HCT116 (cell line): ENCODE measurements at regions not wholly inside any gene's neighbourhood (a gene's known extent, or its start where the extent isn't known, plus 50 kb on each side); places are given as distances from the start of the nearest gene placed in this dataset.

Experiments
- ATAC-seq: fragments of 200-7000 bp; cut with Tn5 transposase; 2 replicates; pipeline ENCODE4 v1.9.1; 2020; ENCODE audit warnings: mild to moderate bottlenecking, moderate library complexity
- BruUV-seq: library from RNA; stranded (reverse); fragments of 400-500 nt; replicated peaks from 2 replicates; lab custom pipeline; 2021; lab: Mats Ljungman, UMichigan
- CTCF ChIA-PET: fragments of 300-600 bp; sonication (Branson Sonifier 250); formaldehyde crosslinking; loops from one replicate; lab custom pipeline; 2021; ENCODE audit warnings: antibody characterized with exemption; lab: Charles Lee
- POLR2A ChIA-PET: fragments of 300-600, 350-600 bp; sonication (Branson Sonifier 250); formaldehyde crosslinking; loops from one replicate; lab custom pipeline; 2021; ENCODE audit warnings: antibody characterized with exemption; lab: Charles Lee
- RAD21 ChIA-PET, 2 experiments: fragments of 300-600 bp; sonication (Branson Sonifier 250); formaldehyde crosslinking; loops; one replicate each; lab custom pipeline; 2023; ENCODE audit warnings: low total read pairs in 2 of 2; ENCODE audit not compliant: uncharacterized antibody in 2 of 2, unreplicated experiment in 2 of 2, low non-redundant PET in 1 of 2; lab: Charles Lee
- DNase-seq: peaks from one replicate; pipeline ENCODE4 v3.0.0-alpha.2; 2010; ENCODE audit warnings: low read depth, low spot score
- H2AFZ ChIP-seq: fragments of 200-600 bp; shearing (Covaris generic), sonication (generic); 2 replicates; pipeline ENCODE4 v1.6.1; 2017; ENCODE audit warnings: low read depth, mixed run types, mixed read lengths, antibody characterized with exemption, low read length; ENCODE audit not compliant: poor library complexity, severe bottlenecking
- H3K27ac ChIP-seq: 2 replicates; pipeline ENCODE4 v1.5.1; 2012; ENCODE audit warnings: low read depth, low read length
- H3K27me3 ChIP-seq: fragments of 200-600 bp; sonication (generic); 2 replicates; pipeline ENCODE4 v1.6.1; 2016; ENCODE audit warnings: mixed run types, low read length, mixed read lengths; ENCODE audit not compliant: insufficient read depth
- H3K36me3 ChIP-seq, 2 experiments: fragments of 200-500 bp in 1 of 2; fragments of 200-600 bp in 1 of 2; sonication (Bioruptor generic) in 1 of 2; sonication (generic) in 1 of 2; 2 replicates each; pipeline versions ENCODE4 v1.5.1 to v1.6.1; 2014 to 2016; ENCODE audit warnings: low read length in 2 of 2, inconsistent platforms in 1 of 2, mixed read lengths in 1 of 2, mixed run types in 1 of 2; ENCODE audit not compliant: insufficient read depth in 2 of 2, control insufficient read depth in 1 of 2
- H3K4me1 ChIP-seq, 2 experiments: fragments of 200-600 bp in 1 of 2; sonication (generic) in 1 of 2; 2 replicates each; pipeline versions ENCODE4 v1.5.1 to v1.6.1; 2012 to 2017; ENCODE audit warnings: low read length in 2 of 2, inconsistent platforms in 1 of 2, mild to moderate bottlenecking in 1 of 2, mixed read lengths in 1 of 2, mixed run types in 1 of 2, moderate library complexity in 1 of 2; ENCODE audit not compliant: insufficient read depth in 2 of 2, control insufficient read depth in 1 of 2
- H3K4me2 ChIP-seq: fragments of 200-600 bp; sonication (generic); 2 replicates; pipeline ENCODE4 v1.6.1; 2017; ENCODE audit warnings: mixed run types, low read length, mixed read lengths
- H3K4me3 ChIP-seq, 2 experiments: fragments of 200-600 bp in 1 of 2; sonication (generic) in 1 of 2; replicated peaks in 1 of 2; 2 replicates each; pipeline ENCODE4 v1.5.1; 2011 to 2016; ENCODE audit warnings: low read length in 2 of 2, control low read depth in 1 of 2, low read depth in 1 of 2, mild to moderate bottlenecking in 1 of 2, mixed read lengths in 1 of 2, mixed run types in 1 of 2
- H3K79me2 ChIP-seq: fragments of 200-600 bp; sonication (generic); 2 replicates; pipeline ENCODE4 v1.6.1; 2017; ENCODE audit warnings: mild to moderate bottlenecking, mixed run types, low read length, moderate library complexity, mixed read lengths; ENCODE audit not compliant: insufficient read depth
- H3K9ac ChIP-seq: fragments of 200-600 bp; sonication (generic); 2 replicates; pipeline ENCODE4 v1.6.1; 2016; ENCODE audit warnings: low read length, mixed read lengths
- H3K9me2 ChIP-seq: fragments of 200-600 bp; sonication (generic), shearing (Covaris generic); 2 replicates; pipeline ENCODE4 v1.6.1; 2017; ENCODE audit warnings: mixed run types, mild to moderate bottlenecking, moderate library complexity; ENCODE audit not compliant: insufficient read depth
- H3K9me3 ChIP-seq, 2 experiments: fragments of 200-500 bp in 1 of 2; fragments of 200-600 bp in 1 of 2; sonication (Bioruptor generic) in 1 of 2; sonication (generic) in 1 of 2; 2 replicates each; pipeline ENCODE4 v1.6.1; 2014 to 2017; ENCODE audit warnings: low read length in 2 of 2, mixed read lengths in 2 of 2, inconsistent platforms in 1 of 2, low read depth in 1 of 2, mild to moderate bottlenecking in 1 of 2, mixed run types in 1 of 2, moderate library complexity in 1 of 2; ENCODE audit not compliant: control insufficient read depth in 1 of 2, insufficient read depth in 1 of 2
- H4K20me1 ChIP-seq: fragments of 200-600 bp; sonication (generic), shearing (Covaris generic); 2 replicates; pipeline ENCODE4 v1.6.1; 2017; ENCODE audit warnings: mixed run types, mild to moderate bottlenecking, moderate library complexity; ENCODE audit not compliant: insufficient read depth
- CTCF ChIP-seq, 3 experiments: fragments of 200-600 bp in 1 of 3; sonication (generic) in 1 of 3; IDR thresholded peaks in 2 of 3; conservative IDR thresholded peaks in 1 of 3; 2 replicates each; pipeline ENCODE4 v1.5.1; 2012 to 2017; ENCODE audit warnings: low read depth in 2 of 3, low read length in 2 of 3, antibody characterized with exemption in 1 of 3, borderline replicate concordance in 1 of 3, control low read depth in 1 of 3, mild to moderate bottlenecking in 1 of 3, mixed read lengths in 1 of 3, mixed run types in 1 of 3, moderate library complexity in 1 of 3; ENCODE audit not compliant: insufficient read depth in 1 of 3
- JUND ChIP-seq: IDR thresholded peaks from 2 replicates; pipeline ENCODE4 v1.6.1; 2012
- SIN3A ChIP-seq: IDR thresholded peaks from 2 replicates; pipeline ENCODE4 v1.6.1; 2012; ENCODE audit warnings: low read depth
- TCF7L2 ChIP-seq: IDR thresholded peaks from 2 replicates; pipeline ENCODE4 v1.7.0; 2011; ENCODE audit warnings: borderline replicate concordance, inconsistent platforms; ENCODE audit not compliant: insufficient read depth, insufficient read length; ENCODE audit errors: extremely low read depth
- YY1 ChIP-seq: IDR thresholded peaks from 2 replicates; pipeline ENCODE4 v1.6.1; 2011; ENCODE audit warnings: low read length, low read depth, moderate library complexity, mild to moderate bottlenecking; ENCODE audit not compliant: insufficient replicate concordance; ENCODE audit errors: extremely low read depth
- intact Hi-C: fragments of 100-400 bp; cut with micrococcal nuclease; formaldehyde crosslinking; loops from 2 replicates; pipeline ENCODE4 v1.10.0; 2022
- TF ChIP-seq, protein P1 (sequence below): IDR thresholded peaks from 2 replicates; pipeline ENCODE4 v1.6.1; 2012

DNA sequence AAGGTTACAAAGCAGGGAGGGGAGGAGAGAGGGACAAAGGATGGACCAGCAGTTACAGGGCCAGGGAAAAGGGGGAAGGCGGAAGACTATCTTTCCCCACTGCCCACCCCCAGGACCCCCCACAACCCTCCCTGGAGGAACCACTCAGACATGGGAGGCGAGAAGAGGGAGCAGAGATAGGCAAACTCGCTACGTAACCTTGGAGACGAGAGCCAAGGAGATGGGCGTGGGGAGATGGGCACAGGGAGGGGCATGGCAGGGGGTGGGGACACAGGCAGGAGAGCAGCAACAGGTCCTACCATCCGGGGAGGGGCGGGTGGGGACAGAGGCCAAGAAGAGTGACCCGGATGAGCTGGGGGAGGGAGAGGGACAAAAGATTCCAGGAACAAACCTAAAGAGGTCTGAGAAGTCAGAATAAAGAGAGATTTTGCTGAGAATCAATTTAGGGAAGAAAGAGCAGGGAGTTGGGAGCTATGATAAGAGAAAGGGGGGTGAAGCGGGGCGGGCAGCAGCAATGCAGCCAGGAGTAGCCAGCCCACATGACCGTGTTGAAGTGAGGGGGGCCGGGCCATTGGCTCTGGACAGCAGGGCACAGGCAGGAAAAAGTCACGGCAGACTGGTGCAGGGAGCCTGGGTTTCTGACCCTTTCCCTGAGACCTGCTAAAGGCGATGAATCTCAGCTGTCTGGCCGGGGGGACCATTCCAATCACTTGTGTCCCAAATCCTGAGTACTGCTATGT lies 128.4 kb downstream of the BUD13 start:
- Histone ChIP-seq H3K36me3 (no peaks in the 10 kb centered on the region), H4K20me1 (no peaks in the 10 kb centered on the region), H3K27me3 (peaks cover 17% of the 10 kb centered on the region), H3K4me3 (no peak overlapping the region), H2AFZ (no peak overlapping the region), H3K4me1 (no peaks in the 10 kb centered on the region), H3K9me2 (no peaks in the 10 kb centered on the region), H3K4me2 (no peak overlapping the region), H3K9me3 (no peaks in the 10 kb centered on the region), H3K79me2 (no peaks in the 10 kb centered on the region)
- RAD21 ChIA-PET, result no interaction called here
- intact Hi-C loops, result loop anchor here (10.0 kb wide), 1 partner anchor 430 kb away; no protein-coding TSS in a partner anchor
- no peak for ATAC-seq
- no peak for TF ChIP-seq CTCF (IDR thresholded peaks at IDR 0.05 in 2 of 3, conservative IDR thresholded peaks at IDR 0.05 in 1 of 3; ENCODE audit: borderline replicate concordance in 1 of 3, insufficient read depth in 1 of 3, low read depth in 2 of 3, low read length in 2 of 3)
- TF ChIP-seq YY1, result no peak
- no peak for TF ChIP-seq TCF7L2
- no peak for TF ChIP-seq JUND
- no peak for TF ChIP-seq SIN3A
- TF ChIP-seq, protein P1, sequence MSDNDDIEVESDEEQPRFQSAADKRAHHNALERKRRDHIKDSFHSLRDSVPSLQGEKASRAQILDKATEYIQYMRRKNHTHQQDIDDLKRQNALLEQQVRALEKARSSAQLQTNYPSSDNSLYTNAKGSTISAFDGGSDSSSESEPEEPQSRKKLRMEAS, result no peak
- TF ChIP-seq, all 23 proteins: peak for 0
- Histone ChIP-seq H3K9ac (no peak overlapping the region), H3K27ac (no peak overlapping the region)
- BruUV-seq, result no TSS peak
- ChIA-PET POLR2A (no interaction called here), CTCF (no interaction called here)
- DNase-seq, result no peak
